ENCODE measurements at regions not wholly inside any gene's neighbourhood (a gene's known extent, or its start where the extent isn't known, plus 50 kb on each side); places are given as distances from the start of the nearest gene placed in this dataset.

- no peak for TF ChIP-seq MAX (IDR thresholded peaks at IDR 0.05)
- no peak for TF ChIP-seq EP300 (IDR thresholded peaks at IDR 0.05; ENCODE audit: borderline replicate concordance)
- no peak for TF ChIP-seq FOXM1 (IDR thresholded peaks at IDR 0.05; ENCODE audit: borderline replicate concordance, low read depth)
- no peak for TF ChIP-seq TAF1 (IDR thresholded peaks at IDR 0.05; ENCODE audit: low read depth)
- no peak for TF ChIP-seq YY1 (IDR thresholded peaks at IDR 0.05; ENCODE audit: low read depth)
- TF ChIP-seq RAD21 (IDR thresholded peaks at IDR 0.05; ENCODE audit: low read depth) = no peak
- TF ChIP-seq USF1 (IDR thresholded peaks at IDR 0.05) = no peak
- TF ChIP-seq CEBPB (IDR thresholded peaks at IDR 0.05) = no peak
- no peak for TF ChIP-seq ZBTB7A (IDR thresholded peaks at IDR 0.05; ENCODE audit: low read depth)
- no peak for TF ChIP-seq REST (IDR thresholded peaks at IDR 0.05; ENCODE audit: low read depth)
- no peak for TF ChIP-seq NFIC (IDR thresholded peaks at IDR 0.05)
- no peak for TF ChIP-seq CREB1 (IDR thresholded peaks at IDR 0.05; ENCODE audit: low read depth)
- TF ChIP-seq TEAD4 (IDR thresholded peaks at IDR 0.05) = no peak
- TF ChIP-seq EGR1 (IDR thresholded peaks at IDR 0.05) = no peak
- no peak for TF ChIP-seq TCF12 (IDR thresholded peaks at IDR 0.05; ENCODE audit: low read depth)
These were observed 128.4 kb upstream of the PALS2 start for GRCh38 chr7:24444666-24445440.

- TF ChIP-seq EP300 (IDR thresholded peaks at IDR 0.05; ENCODE audit: borderline replicate concordance) (no peak), RAD21 (IDR thresholded peaks at IDR 0.05; ENCODE audit: low read depth) (no peak), TAF1 (IDR thresholded peaks at IDR 0.05; ENCODE audit: low read depth) (no peak), CREB1 (IDR thresholded peaks at IDR 0.05; ENCODE audit: low read depth) (no peak), TCF12 (IDR thresholded peaks at IDR 0.05; ENCODE audit: low read depth) (no peak)
These were observed 125.2 kb upstream of the PALS2 start for GRCh38 chr7:24448038-24448437.

- TF ChIP-seq YY1 (IDR thresholded peaks at IDR 0.05; ENCODE audit: low read depth) (no peak), EP300 (IDR thresholded peaks at IDR 0.05; ENCODE audit: borderline replicate concordance) (no peak), REST (IDR thresholded peaks at IDR 0.05; ENCODE audit: low read depth) (no peak), TEAD4 (IDR thresholded peaks at IDR 0.05) (no peak), NFIC (IDR thresholded peaks at IDR 0.05) (no peak), TCF12 (IDR thresholded peaks at IDR 0.05; ENCODE audit: low read depth) (no peak), TAF1 (IDR thresholded peaks at IDR 0.05; ENCODE audit: low read depth) (no peak), CREB1 (IDR thresholded peaks at IDR 0.05; ENCODE audit: low read depth) (no peak), MAX (IDR thresholded peaks at IDR 0.05) (no peak), FOXM1 (IDR thresholded peaks at IDR 0.05; ENCODE audit: borderline replicate concordance, low read depth) (no peak), ZBTB7A (IDR thresholded peaks at IDR 0.05; ENCODE audit: low read depth) (no peak), USF1 (IDR thresholded peaks at IDR 0.05) (no peak), CEBPB (IDR thresholded peaks at IDR 0.05) (no peak), RAD21 (IDR thresholded peaks at IDR 0.05; ENCODE audit: low read depth) (no peak), EGR1 (IDR thresholded peaks at IDR 0.05) (no peak)
These were observed 117.3 kb upstream of the PALS2 start for GRCh38 chr7:24455813-24456525.

GRCh38 chr7:24456526-24457218 lies 116.6 kb upstream of the PALS2 start:
- TF ChIP-seq EP300 (IDR thresholded peaks at IDR 0.05; ENCODE audit: borderline replicate concordance) (no peak), TAF1 (IDR thresholded peaks at IDR 0.05; ENCODE audit: low read depth) (no peak), TEAD4 (IDR thresholded peaks at IDR 0.05) (no peak), ZBTB7A (IDR thresholded peaks at IDR 0.05; ENCODE audit: low read depth) (no peak), CREB1 (IDR thresholded peaks at IDR 0.05; ENCODE audit: low read depth) (no peak), FOXM1 (IDR thresholded peaks at IDR 0.05; ENCODE audit: borderline replicate concordance, low read depth) (no peak), EGR1 (IDR thresholded peaks at IDR 0.05) (no peak), RAD21 (IDR thresholded peaks at IDR 0.05; ENCODE audit: low read depth) (no peak), REST (IDR thresholded peaks at IDR 0.05; ENCODE audit: low read depth) (no peak), YY1 (IDR thresholded peaks at IDR 0.05; ENCODE audit: low read depth) (no peak), MAX (IDR thresholded peaks at IDR 0.05) (no peak), TCF12 (IDR thresholded peaks at IDR 0.05; ENCODE audit: low read depth) (no peak), NFIC (IDR thresholded peaks at IDR 0.05) (no peak)

All from Ishikawa (cell line).